ENCODE measurements at regions not wholly inside any gene's neighbourhood (a gene's known extent, or its start where the extent isn't known, plus 50 kb on each side); places are given as distances from the start of the nearest gene placed in this dataset.
"Not testable (repeated sequence)": the region's sequence is repeated elsewhere in the genome, so short reads cannot be mapped to it uniquely, and the experiment has no call there.

- DNase-seq (ENCODE audit: low spot score) = no peak
Observed at GRCh38 chr2:234695981-234696380, 199.1 kb upstream of the ARL4C start.

GRCh38 chr2:234694244-234695013, 197.5 kb upstream of the ARL4C start:
- no peak for DNase-seq (ENCODE audit: low spot score)

- not testable (repeated sequence) for DNase-seq (ENCODE audit: low spot score)
Observed at GRCh38 chr2:234693681-234694190, 196.9 kb upstream of the ARL4C start.

- peak; percentile 10 for DNase-seq (ENCODE audit: low spot score)
Observed at GRCh38 chr2:234693191-234693590, 196.3 kb upstream of the ARL4C start.

- DNase-seq (ENCODE audit: low spot score) = no peak
Observed at GRCh38 chr2:234691968-234692955, 195.4 kb upstream of the ARL4C start.

- no peak for DNase-seq (ENCODE audit: low spot score)
Observed at GRCh38 chr2:234691214-234691575, 194.3 kb upstream of the ARL4C start.

GRCh38 chr2:234690569-234691213, 193.8 kb upstream of the ARL4C start:
- DNase-seq (ENCODE audit: low spot score) = no peak

GRCh38 chr2:234689911-234690379, 193.1 kb upstream of the ARL4C start:
- DNase-seq (ENCODE audit: low spot score) = no peak

GRCh38 chr2:234687718-234688475, 191.0 kb upstream of the ARL4C start:
- no peak for DNase-seq (ENCODE audit: low spot score)

GRCh38 chr2:234686088-234686890, 189.4 kb upstream of the ARL4C start:
- no peak for DNase-seq (ENCODE audit: low spot score)

- DNase-seq (ENCODE audit: low spot score) = no peak
Observed at GRCh38 chr2:234684466-234684865, 187.6 kb upstream of the ARL4C start.

- no peak for DNase-seq (ENCODE audit: low spot score)
Observed at GRCh38 chr2:234683950-234684349, 187.1 kb upstream of the ARL4C start.

- no peak for DNase-seq (ENCODE audit: low spot score)
Observed at GRCh38 chr2:234682492-234683228, 185.8 kb upstream of the ARL4C start.

GRCh38 chr2:234680688-234681619, 184.1 kb upstream of the ARL4C start:
- no peak for DNase-seq (ENCODE audit: low spot score)

GRCh38 chr2:234679741-234680687, 183.1 kb upstream of the ARL4C start:
- no peak for DNase-seq (ENCODE audit: low spot score)

GRCh38 chr2:234679301-234679740, 182.4 kb upstream of the ARL4C start:
- no peak for DNase-seq (ENCODE audit: low spot score)

- no peak for DNase-seq (ENCODE audit: low spot score)
Observed at GRCh38 chr2:234678711-234679110, 181.8 kb upstream of the ARL4C start.
